ENCODE measurements at regions not wholly inside any gene's neighbourhood (a gene's known extent, or its start where the extent isn't known, plus 50 kb on each side); places are given as distances from the start of the nearest gene placed in this dataset.

GRCh38 chr5:100682625-100683024 lies 147.5 kb downstream of the FAM174A start:
- peaks cover 24% of the 10 kb centered on the region; the same call in 2 of the 3 replicates for H3K9me3 Mint-ChIP-seq
- TF ChIP-seq ZNF331 (CRISPR knock-in tag; IDR thresholded peaks at IDR 0.05; ENCODE audit: low read depth): no peak
- no peak for TF ChIP-seq ZNF114 (CRISPR knock-in tag; IDR thresholded peaks at IDR 0.05)
- TF ChIP-seq CTCF (conservative IDR thresholded peaks at IDR 0.05; ENCODE audit: low read depth in 2 of 2): no peak
- TF ChIP-seq REST (IDR thresholded peaks at IDR 0.05; ENCODE audit: unreplicated experiment): no peak
- TF ChIP-seq JUNB (IDR thresholded peaks at IDR 0.05; ENCODE audit: unreplicated experiment): no peak
- TF ChIP-seq POLR2AphosphoS5 (IDR thresholded peaks at IDR 0.05; ENCODE audit: low read depth): no peak
- TF ChIP-seq EZH2phosphoT487 (IDR thresholded peaks at IDR 0.05; ENCODE audit: unreplicated experiment): no peak
- TF ChIP-seq STAT1 (IDR thresholded peaks at IDR 0.05; ENCODE audit: unreplicated experiment): no peak
- TF ChIP-seq, protein P1, sequence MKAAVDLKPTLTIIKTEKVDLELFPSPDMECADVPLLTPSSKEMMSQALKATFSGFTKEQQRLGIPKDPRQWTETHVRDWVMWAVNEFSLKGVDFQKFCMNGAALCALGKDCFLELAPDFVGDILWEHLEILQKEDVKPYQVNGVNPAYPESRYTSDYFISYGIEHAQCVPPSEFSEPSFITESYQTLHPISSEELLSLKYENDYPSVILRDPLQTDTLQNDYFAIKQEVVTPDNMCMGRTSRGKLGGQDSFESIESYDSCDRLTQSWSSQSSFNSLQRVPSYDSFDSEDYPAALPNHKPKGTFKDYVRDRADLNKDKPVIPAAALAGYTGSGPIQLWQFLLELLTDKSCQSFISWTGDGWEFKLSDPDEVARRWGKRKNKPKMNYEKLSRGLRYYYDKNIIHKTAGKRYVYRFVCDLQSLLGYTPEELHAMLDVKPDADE (IDR thresholded peaks at IDR 0.05): no peak
- TF ChIP-seq, protein P2, sequence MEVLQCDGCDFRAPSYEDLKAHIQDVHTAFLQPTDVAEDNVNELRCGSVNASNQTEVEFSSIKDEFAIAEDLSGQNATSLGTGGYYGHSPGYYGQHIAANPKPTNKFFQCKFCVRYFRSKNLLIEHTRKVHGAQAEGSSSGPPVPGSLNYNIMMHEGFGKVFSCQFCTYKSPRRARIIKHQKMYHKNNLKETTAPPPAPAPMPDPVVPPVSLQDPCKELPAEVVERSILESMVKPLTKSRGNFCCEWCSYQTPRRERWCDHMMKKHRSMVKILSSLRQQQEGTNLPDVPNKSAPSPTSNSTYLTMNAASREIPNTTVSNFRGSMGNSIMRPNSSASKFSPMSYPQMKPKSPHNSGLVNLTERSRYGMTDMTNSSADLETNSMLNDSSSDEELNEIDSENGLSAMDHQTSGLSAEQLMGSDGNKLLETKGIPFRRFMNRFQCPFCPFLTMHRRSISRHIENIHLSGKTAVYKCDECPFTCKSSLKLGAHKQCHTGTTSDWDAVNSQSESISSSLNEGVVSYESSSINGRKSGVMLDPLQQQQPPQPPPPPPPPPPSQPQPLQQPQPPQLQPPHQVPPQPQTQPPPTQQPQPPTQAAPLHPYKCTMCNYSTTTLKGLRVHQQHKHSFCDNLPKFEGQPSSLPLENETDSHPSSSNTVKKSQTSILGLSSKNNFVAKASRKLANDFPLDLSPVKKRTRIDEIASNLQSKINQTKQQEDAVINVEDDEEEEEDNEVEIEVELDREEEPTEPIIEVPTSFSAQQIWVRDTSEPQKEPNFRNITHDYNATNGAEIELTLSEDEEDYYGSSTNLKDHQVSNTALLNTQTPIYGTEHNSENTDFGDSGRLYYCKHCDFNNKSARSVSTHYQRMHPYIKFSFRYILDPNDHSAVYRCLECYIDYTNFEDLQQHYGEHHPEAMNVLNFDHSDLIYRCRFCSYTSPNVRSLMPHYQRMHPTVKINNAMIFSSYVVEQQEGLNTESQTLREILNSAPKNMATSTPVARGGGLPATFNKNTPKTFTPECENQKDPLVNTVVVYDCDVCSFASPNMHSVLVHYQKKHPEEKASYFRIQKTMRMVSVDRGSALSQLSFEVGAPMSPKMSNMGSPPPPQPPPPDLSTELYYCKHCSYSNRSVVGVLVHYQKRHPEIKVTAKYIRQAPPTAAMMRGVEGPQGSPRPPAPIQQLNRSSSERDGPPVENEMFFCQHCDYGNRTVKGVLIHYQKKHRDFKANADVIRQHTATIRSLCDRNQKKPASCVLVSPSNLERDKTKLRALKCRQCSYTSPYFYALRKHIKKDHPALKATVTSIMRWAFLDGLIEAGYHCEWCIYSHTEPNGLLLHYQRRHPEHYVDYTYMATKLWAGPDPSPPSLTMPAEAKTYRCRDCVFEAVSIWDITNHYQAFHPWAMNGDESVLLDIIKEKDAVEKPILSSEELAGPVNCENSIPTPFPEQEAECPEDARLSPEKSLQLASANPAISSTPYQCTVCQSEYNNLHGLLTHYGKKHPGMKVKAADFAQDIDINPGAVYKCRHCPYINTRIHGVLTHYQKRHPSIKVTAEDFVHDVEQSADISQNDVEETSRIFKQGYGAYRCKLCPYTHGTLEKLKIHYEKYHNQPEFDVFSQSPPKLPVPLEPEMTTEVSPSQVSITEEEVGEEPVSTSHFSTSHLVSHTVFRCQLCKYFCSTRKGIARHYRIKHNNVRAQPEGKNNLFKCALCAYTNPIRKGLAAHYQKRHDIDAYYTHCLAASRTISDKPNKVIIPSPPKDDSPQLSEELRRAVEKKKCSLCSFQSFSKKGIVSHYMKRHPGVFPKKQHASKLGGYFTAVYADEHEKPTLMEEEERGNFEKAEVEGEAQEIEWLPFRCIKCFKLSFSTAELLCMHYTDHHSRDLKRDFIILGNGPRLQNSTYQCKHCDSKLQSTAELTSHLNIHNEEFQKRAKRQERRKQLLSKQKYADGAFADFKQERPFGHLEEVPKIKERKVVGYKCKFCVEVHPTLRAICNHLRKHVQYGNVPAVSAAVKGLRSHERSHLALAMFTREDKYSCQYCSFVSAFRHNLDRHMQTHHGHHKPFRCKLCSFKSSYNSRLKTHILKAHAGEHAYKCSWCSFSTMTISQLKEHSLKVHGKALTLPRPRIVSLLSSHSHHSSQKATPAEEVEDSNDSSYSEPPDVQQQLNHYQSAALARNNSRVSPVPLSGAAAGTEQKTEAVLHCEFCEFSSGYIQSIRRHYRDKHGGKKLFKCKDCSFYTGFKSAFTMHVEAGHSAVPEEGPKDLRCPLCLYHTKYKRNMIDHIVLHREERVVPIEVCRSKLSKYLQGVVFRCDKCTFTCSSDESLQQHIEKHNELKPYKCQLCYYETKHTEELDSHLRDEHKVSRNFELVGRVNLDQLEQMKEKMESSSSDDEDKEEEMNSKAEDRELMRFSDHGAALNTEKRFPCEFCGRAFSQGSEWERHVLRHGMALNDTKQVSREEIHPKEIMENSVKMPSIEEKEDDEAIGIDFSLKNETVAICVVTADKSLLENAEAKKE (CRISPR knock-in tag; IDR thresholded peaks at IDR 0.05): no peak
- no peak for TF ChIP-seq CREB1 (CRISPR knock-in tag; IDR thresholded peaks at IDR 0.05; ENCODE audit: low read depth)
- TF ChIP-seq EZH2 (IDR thresholded peaks at IDR 0.05; ENCODE audit: low read depth, unreplicated experiment): no peak
- TF ChIP-seq NANOG (IDR thresholded peaks at IDR 0.05; ENCODE audit: borderline replicate concordance): no peak
- H3K27ac ChIP-seq (ENCODE audit: low read depth): no peak overlapping the region
- H3K27ac Mint-ChIP-seq: no peak overlapping the region
- no peak overlapping the region for H2AFZ ChIP-seq
- peaks cover 14% of the 10 kb centered on the region; the same call in 1 of the 3 replicates for H3K36me3 Mint-ChIP-seq (ENCODE audit: low read depth)
- no peaks in the 10 kb centered on the region for H3F3A ChIP-seq (replicated peaks; ENCODE audit: low read depth)
- no peak overlapping the region for H3K4me2 ChIP-seq
- H3K4me3 ChIP-seq: no peak overlapping the region
- H4K20me1 ChIP-seq (replicated peaks; ENCODE audit: insufficient read depth): no peaks in the 10 kb centered on the region
- H3K36me3 ChIP-seq (ENCODE audit: insufficient read depth): no peaks in the 10 kb centered on the region; the same call in 1 of the 2 replicates
- H3K27me3 Mint-ChIP-seq (ENCODE audit: insufficient read depth, low read depth, poor library complexity): peaks cover 6% of the 10 kb centered on the region
- no peaks in the 10 kb centered on the region for H3K4me1 ChIP-seq (ENCODE audit: insufficient read depth)
- no peaks in the 10 kb centered on the region for H3K79me2 ChIP-seq (replicated peaks; ENCODE audit: insufficient read depth)
- H3K4me3 Mint-ChIP-seq: no peak overlapping the region
- no peaks in the 10 kb centered on the region for H3K27me3 ChIP-seq (ENCODE audit: insufficient read depth)
- no peaks in the 10 kb centered on the region; the same call in 1 of the 2 replicates for H3K9me2 ChIP-seq (ENCODE audit: insufficient read depth)
- no peak for DNase-seq (ENCODE audit: low spot score)
- no peaks in the 10 kb centered on the region for H3K4me1 Mint-ChIP-seq
- ATAC-seq: no peak

Measured in GM23338 (cell line).